HG03280 (cell line): ENCODE measurements at regions not wholly inside any gene's neighbourhood (a gene's known extent, or its start where the extent isn't known, plus 50 kb on each side); places are given as distances from the start of the nearest gene placed in this dataset.

ENCODE experiments used
- ATAC-seq: cut with Tn5 transposase; IDR thresholded peaks from one replicate; pipeline ENCODE4 v1.9.1; 2021; ENCODE audit warnings: mild to moderate bottlenecking, moderate library complexity; ENCODE audit not compliant: unreplicated experiment

GRCh38 chr3:76402926-76403325, 617.6 kb upstream of the ZNF717 start:
- no peak for ATAC-seq

GRCh38 chr3:76403556-76403955, 618.2 kb upstream of the ZNF717 start:
- no peak for ATAC-seq

GRCh38 chr3:76405196-76405595, 619.8 kb upstream of the ZNF717 start:
- no peak for ATAC-seq

- ATAC-seq = no peak
Observed at GRCh38 chr3:76410762-76411281, 625.5 kb upstream of the ZNF717 start.

- no peak for ATAC-seq
Observed at GRCh38 chr3:76415384-76415783, 624.5 kb upstream of the ROBO2 start.

- no peak for ATAC-seq
Observed at GRCh38 chr3:76429581-76430177, 610.2 kb upstream of the ROBO2 start.

GRCh38 chr3:76432396-76432795, 607.5 kb upstream of the ROBO2 start:
- ATAC-seq = no peak

- no peak for ATAC-seq
Observed at GRCh38 chr3:76436894-76437293, 603.0 kb upstream of the ROBO2 start.

- no peak for ATAC-seq
Observed at GRCh38 chr3:76438971-76439370, 600.9 kb upstream of the ROBO2 start.

- ATAC-seq = no peak
Observed at GRCh38 chr3:76442374-76442915, 597.5 kb upstream of the ROBO2 start.

- ATAC-seq = no peak
Observed at GRCh38 chr3:76456322-76456721, 583.6 kb upstream of the ROBO2 start.

GRCh38 chr3:76463501-76463900, 576.4 kb upstream of the ROBO2 start:
- no peak for ATAC-seq

- ATAC-seq = no peak
Observed at GRCh38 chr3:76470285-76470684, 569.6 kb upstream of the ROBO2 start.

- ATAC-seq = no peak
Observed at GRCh38 chr3:76474632-76475031, 565.3 kb upstream of the ROBO2 start.

- no peak for ATAC-seq
Observed at GRCh38 chr3:76479161-76479650, 560.7 kb upstream of the ROBO2 start.

GRCh38 chr3:76482510-76482909, 557.4 kb upstream of the ROBO2 start:
- ATAC-seq = no peak

GRCh38 chr3:76487446-76487845, 552.5 kb upstream of the ROBO2 start:
- no peak for ATAC-seq

GRCh38 chr3:76490064-76490463, 549.8 kb upstream of the ROBO2 start:
- no peak for ATAC-seq

- no peak for ATAC-seq
Observed at GRCh38 chr3:76495216-76495615, 544.7 kb upstream of the ROBO2 start.

GRCh38 chr3:76497636-76498035, 542.3 kb upstream of the ROBO2 start:
- ATAC-seq = no peak

- ATAC-seq = no peak
Observed at GRCh38 chr3:76500746-76501275, 539.1 kb upstream of the ROBO2 start.

- no peak for ATAC-seq
Observed at GRCh38 chr3:76501315-76501714, 538.6 kb upstream of the ROBO2 start.
